ENCODE measurements at regions not wholly inside any gene's neighbourhood (a gene's known extent, or its start where the extent isn't known, plus 50 kb on each side); places are given as distances from the start of the nearest gene placed in this dataset.

DNA sequence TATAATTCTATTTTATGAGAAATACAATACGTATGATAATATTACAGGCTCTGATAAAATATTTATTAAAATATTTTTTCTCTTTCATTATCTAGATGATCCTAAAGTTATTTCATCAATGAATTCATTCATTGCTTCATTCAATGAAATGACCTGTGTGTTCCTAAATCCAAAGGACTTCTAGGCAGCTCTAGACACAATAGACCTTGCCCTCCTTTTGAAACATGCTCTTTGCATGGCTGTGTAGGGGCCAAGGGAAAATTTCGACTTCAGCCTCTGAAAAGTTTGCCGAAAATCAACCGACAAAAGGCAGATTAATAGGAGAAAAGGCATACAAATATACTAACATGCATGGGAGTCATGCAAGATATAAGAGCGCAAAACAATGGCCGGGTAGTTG, 402.0 kb downstream of the ELAVL2 start:
- Mint-ChIP-seq H3K4me3 (no peak overlapping the region), H3K4me1 (no peaks in the 10 kb centered on the region), H3K27ac (no peak overlapping the region), H3K36me3 (no peaks in the 10 kb centered on the region), H3K27me3 (ENCODE audit: low read depth in 2 of 2) (no peaks in the 10 kb centered on the region), H3K9me3 (peaks cover 9 to 27% of the 10 kb centered on the region in 2 donors)
- no peak for TF ChIP-seq CTCF (IDR thresholded peaks at IDR 0.05)
- intact Hi-C loops (cut with micrococcal nuclease) = no loop called here
- ATAC-seq = no peak
- 93% methylated on average over 5 of the region's 6 CpGs for WGBS (ENCODE audit: insufficient coverage)
- Histone ChIP-seq H3K4me3 (ENCODE audit: low read length) (no peak overlapping the region), H3K4me1 (ENCODE audit: control insufficient read depth, insufficient read depth, low read length) (no peaks in the 10 kb centered on the region), H3K9me3 (ENCODE audit: control insufficient read depth, insufficient read depth, low read length) (peaks cover 3% of the 10 kb centered on the region), H3K36me3 (ENCODE audit: control insufficient read depth, insufficient read depth, low read length) (no peaks in the 10 kb centered on the region), H3K27ac (ENCODE audit: low read length) (no peak overlapping the region), H3K27me3 (ENCODE audit: control insufficient read depth, insufficient read depth, low read length) (no peaks in the 10 kb centered on the region)
- DNase-seq = no peak

DNA sequence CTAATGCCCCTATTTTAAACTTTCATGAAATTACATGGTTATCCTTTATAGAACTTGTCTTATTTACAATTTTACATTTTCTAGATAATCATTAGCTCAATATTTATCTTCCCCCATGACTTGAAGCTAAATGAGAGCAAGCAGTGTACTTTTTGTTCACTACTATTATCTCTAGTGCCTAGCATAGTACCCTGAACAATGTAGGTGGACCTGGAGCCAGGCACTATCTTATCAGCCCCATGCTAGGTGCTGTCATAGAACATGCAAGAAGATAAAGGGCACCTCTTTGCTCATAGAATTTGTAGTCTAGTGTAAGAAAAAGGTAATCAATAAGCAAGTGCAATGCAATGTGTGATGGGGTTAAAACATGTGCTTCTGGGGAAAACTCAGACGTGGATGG, 399.9 kb downstream of the ELAVL2 start:
- no peaks in the 10 kb centered on the region for H3K36me3 ChIP-seq (ENCODE audit: control insufficient read depth, insufficient read depth, low read length)
- Mint-ChIP-seq H3K27ac (no peak overlapping the region), H3K4me1 (no peaks in the 10 kb centered on the region), H3K9me3 (peaks cover 9 to 23% of the 10 kb centered on the region in 2 donors), H3K27me3 (ENCODE audit: low read depth in 2 of 2) (no peaks in the 10 kb centered on the region), H3K36me3 (no peaks in the 10 kb centered on the region), H3K4me3 (no peak overlapping the region)
- intact Hi-C loops (cut with micrococcal nuclease) = no loop called here
- H3K9me3 ChIP-seq (ENCODE audit: control insufficient read depth, insufficient read depth, low read length) = peaks cover 3% of the 10 kb centered on the region
- TF ChIP-seq CTCF (IDR thresholded peaks at IDR 0.05) = no peak
- no peak overlapping the region for H3K4me3 ChIP-seq (ENCODE audit: low read length)
- no peak for ATAC-seq
- H3K4me1 ChIP-seq (ENCODE audit: control insufficient read depth, insufficient read depth, low read length) = no peaks in the 10 kb centered on the region
- DNase-seq = no peak
- no peak overlapping the region for H3K27ac ChIP-seq (ENCODE audit: low read length)
- H3K27me3 ChIP-seq (ENCODE audit: control insufficient read depth, insufficient read depth, low read length) = no peaks in the 10 kb centered on the region
- 80% methylated on average over 1 of the region's 1 CpG for WGBS (ENCODE audit: insufficient coverage)

DNA sequence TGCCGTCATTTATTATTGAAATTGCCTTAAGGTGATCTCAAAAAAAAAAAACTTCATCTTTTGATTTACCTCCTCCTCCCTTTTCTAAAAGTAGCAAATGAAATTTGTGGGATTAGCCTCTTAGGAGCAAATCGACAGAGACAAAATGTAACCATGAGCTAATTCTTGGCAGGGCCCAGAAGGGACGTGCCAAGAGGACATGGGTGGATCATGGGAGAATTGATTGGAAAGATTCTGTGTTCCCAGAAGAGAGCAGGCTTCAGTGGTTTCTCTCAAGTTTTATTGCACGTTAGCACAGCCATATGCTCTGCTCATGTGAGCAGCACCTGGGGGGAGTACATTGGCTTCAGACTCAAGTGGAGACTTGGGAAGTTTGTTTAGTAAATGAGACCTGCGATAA, 394.6 kb downstream of the ELAVL2 start:
- Mint-ChIP-seq H3K4me3 (no peak overlapping the region), H3K4me1 (no peaks in the 10 kb centered on the region), H3K27me3 (ENCODE audit: low read depth in 2 of 2) (no peaks in the 10 kb centered on the region), H3K36me3 (peaks cover 11% of the 10 kb centered on the region), H3K27ac (no peak overlapping the region), H3K9me3 (peaks cover 7 to 13% of the 10 kb centered on the region in 2 donors)
- no peak for ATAC-seq
- no peak for TF ChIP-seq CTCF (IDR thresholded peaks at IDR 0.05)
- no peaks in the 10 kb centered on the region for H3K36me3 ChIP-seq (ENCODE audit: control insufficient read depth, insufficient read depth, low read length)
- no peaks in the 10 kb centered on the region for H3K27me3 ChIP-seq (ENCODE audit: control insufficient read depth, insufficient read depth, low read length)
- intact Hi-C loops (cut with micrococcal nuclease) = no loop called here
- H3K4me3 ChIP-seq (ENCODE audit: low read length) = no peak overlapping the region
- 85% methylated on average over 3 of the region's 5 CpGs for WGBS (ENCODE audit: insufficient coverage)
- no peaks in the 10 kb centered on the region for H3K4me1 ChIP-seq (ENCODE audit: control insufficient read depth, insufficient read depth, low read length)
- H3K9me3 ChIP-seq (ENCODE audit: control insufficient read depth, insufficient read depth, low read length) = no peaks in the 10 kb centered on the region
- H3K27ac ChIP-seq (ENCODE audit: low read length) = no peak overlapping the region
- no peak for DNase-seq

DNA sequence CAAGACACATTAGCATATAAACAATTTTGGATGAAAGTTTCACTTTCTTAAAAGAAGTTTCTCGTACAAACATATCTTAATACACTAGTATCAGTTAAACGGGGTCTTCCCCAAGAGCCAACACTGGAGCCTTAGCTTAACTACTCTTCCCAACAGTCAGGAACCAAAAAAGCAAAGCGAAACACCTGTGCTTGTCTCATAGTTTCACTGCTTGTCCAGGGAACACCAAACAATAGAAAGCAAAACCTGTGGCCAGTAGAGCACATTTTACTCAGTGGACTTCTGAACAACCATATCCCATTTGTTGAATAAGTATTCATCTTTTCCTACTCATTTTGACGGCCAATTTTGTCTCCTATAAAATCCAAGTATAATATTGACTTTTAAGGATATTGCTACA, 391.4 kb downstream of the ELAVL2 start:
- Mint-ChIP-seq H3K4me1 (no peaks in the 10 kb centered on the region), H3K4me3 (no peak overlapping the region), H3K36me3 (peaks cover 11% of the 10 kb centered on the region), H3K27ac (no peak overlapping the region), H3K9me3 (peaks cover 5 to 6% of the 10 kb centered on the region in 2 donors), H3K27me3 (ENCODE audit: low read depth in 2 of 2) (no peaks in the 10 kb centered on the region)
- intact Hi-C loops (cut with micrococcal nuclease) = no loop called here
- H3K36me3 ChIP-seq (ENCODE audit: control insufficient read depth, insufficient read depth, low read length) = no peaks in the 10 kb centered on the region
- no peak for DNase-seq
- H3K4me1 ChIP-seq (ENCODE audit: control insufficient read depth, insufficient read depth, low read length) = no peaks in the 10 kb centered on the region
- H3K4me3 ChIP-seq (ENCODE audit: low read length) = no peak overlapping the region
- WGBS (ENCODE audit: insufficient coverage) = 84% methylated on average over 4 of the region's 4 CpGs
- no peak overlapping the region for H3K27ac ChIP-seq (ENCODE audit: low read length)
- no peaks in the 10 kb centered on the region for H3K27me3 ChIP-seq (ENCODE audit: control insufficient read depth, insufficient read depth, low read length)
- TF ChIP-seq CTCF (IDR thresholded peaks at IDR 0.05) = no peak
- H3K9me3 ChIP-seq (ENCODE audit: control insufficient read depth, insufficient read depth, low read length) = peaks cover 3% of the 10 kb centered on the region
- no peak for ATAC-seq
